ENCODE measurements at regions not wholly inside any gene's neighbourhood (a gene's known extent, or its start where the extent isn't known, plus 50 kb on each side); places are given as distances from the start of the nearest gene placed in this dataset.

DNA sequence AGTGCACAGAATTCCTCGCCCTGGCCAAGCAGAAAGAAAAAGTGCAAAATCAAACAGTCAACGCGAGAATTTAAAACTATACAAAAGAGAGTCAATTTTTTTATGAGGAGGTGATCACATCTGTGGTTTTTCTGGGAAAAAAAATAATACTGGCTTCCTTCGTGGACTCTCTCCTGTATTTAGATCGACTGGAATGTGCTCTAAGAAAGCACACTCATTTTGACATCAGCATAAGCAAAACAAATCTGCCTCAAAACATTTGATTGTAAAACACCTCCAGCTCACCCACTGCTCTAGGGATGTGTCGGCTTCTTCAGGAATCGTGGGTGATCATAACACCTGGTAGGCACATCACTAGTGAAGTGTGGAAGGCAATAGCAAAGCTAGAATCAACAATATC, 417.4 kb upstream of the FAT1 start:
- TF ChIP-seq, protein P1, sequence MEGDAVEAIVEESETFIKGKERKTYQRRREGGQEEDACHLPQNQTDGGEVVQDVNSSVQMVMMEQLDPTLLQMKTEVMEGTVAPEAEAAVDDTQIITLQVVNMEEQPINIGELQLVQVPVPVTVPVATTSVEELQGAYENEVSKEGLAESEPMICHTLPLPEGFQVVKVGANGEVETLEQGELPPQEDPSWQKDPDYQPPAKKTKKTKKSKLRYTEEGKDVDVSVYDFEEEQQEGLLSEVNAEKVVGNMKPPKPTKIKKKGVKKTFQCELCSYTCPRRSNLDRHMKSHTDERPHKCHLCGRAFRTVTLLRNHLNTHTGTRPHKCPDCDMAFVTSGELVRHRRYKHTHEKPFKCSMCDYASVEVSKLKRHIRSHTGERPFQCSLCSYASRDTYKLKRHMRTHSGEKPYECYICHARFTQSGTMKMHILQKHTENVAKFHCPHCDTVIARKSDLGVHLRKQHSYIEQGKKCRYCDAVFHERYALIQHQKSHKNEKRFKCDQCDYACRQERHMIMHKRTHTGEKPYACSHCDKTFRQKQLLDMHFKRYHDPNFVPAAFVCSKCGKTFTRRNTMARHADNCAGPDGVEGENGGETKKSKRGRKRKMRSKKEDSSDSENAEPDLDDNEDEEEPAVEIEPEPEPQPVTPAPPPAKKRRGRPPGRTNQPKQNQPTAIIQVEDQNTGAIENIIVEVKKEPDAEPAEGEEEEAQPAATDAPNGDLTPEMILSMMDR (optimal IDR thresholded peaks at IDR 0.05 in 1 of 3, IDR thresholded peaks at IDR 0.05 in 1 of 3, conservative IDR thresholded peaks at IDR 0.05 in 1 of 3; ENCODE audit: extremely low read depth in 1 of 3, insufficient read depth in 2 of 3, low read length in 3 of 3): no peak
- no peak for TF ChIP-seq EZH2 (IDR thresholded peaks at IDR 0.05; ENCODE audit: low read length)
